GM21360 (cell line): ENCODE measurements at regions not wholly inside any gene's neighbourhood (a gene's known extent, or its start where the extent isn't known, plus 50 kb on each side); places are given as distances from the start of the nearest gene placed in this dataset.
"Not testable (repeated sequence)": the region's sequence is repeated elsewhere in the genome, so short reads cannot be mapped to it uniquely, and the experiment has no call there.

Experiments used
- ATAC-seq: cut with Tn5 transposase; IDR thresholded peaks from one replicate; pipeline ENCODE4 v1.9.1; 2021; ENCODE audit warnings: mild to moderate bottlenecking, moderate library complexity; ENCODE audit not compliant: unreplicated experiment

GRCh38 chr9:105972466-105973204, 278.3 kb downstream of the TMEM38B start:
- no peak for ATAC-seq

DNA sequence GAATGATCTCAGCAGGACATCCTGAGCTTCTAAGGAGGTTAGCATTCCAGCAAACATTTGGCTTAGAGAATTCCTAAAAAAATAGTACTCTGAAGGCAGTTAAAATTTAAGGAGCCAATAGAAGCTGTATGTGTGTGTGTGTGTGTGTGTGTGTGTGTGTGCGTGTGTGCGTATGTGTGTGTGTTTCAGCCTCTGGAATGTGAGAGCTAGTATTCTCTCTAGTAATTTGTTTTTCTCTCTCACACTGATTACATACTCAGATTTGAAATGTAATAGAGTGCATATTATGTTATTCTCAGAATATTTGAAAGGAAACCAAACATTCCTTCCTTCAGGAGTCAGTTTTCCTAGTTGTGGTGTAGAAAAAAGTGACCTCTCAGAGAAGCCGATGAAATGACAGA, 279.6 kb downstream of the TMEM38B start:
- ATAC-seq: no peak

- ATAC-seq: no peak
These were observed 281.7 kb downstream of the TMEM38B start for GRCh38 chr9:105975886-105976645.

GRCh38 chr9:105978336-105978735, 284.0 kb downstream of the TMEM38B start:
- no peak for ATAC-seq

- no peak for ATAC-seq
These were observed 284.5 kb downstream of the TMEM38B start for GRCh38 chr9:105978826-105979225.

GRCh38 chr9:105979290-105979689, 284.9 kb downstream of the TMEM38B start:
- ATAC-seq: no peak

DNA sequence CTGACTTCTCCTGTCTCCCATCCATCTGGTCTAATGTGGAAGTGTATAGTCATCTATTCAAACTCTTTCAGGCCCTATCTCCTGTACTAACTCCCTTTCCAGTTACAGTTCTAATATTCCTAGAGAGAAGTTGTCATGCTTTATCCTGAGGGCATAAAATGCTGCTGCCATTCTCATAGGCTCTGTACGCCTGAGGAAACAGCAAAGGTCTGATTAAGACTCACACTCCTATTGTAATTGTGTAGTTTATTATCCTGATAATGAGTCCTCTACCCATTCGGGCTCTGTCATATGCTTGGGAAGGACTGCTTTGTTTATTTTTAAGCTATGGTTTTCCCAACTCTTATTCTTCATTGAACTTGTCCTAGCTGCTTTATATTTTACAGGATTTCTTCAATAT, 290.4 kb downstream of the TMEM38B start:
- no peak for ATAC-seq

GRCh38 chr9:105993116-105993854, 298.9 kb downstream of the TMEM38B start:
- ATAC-seq: no peak

DNA sequence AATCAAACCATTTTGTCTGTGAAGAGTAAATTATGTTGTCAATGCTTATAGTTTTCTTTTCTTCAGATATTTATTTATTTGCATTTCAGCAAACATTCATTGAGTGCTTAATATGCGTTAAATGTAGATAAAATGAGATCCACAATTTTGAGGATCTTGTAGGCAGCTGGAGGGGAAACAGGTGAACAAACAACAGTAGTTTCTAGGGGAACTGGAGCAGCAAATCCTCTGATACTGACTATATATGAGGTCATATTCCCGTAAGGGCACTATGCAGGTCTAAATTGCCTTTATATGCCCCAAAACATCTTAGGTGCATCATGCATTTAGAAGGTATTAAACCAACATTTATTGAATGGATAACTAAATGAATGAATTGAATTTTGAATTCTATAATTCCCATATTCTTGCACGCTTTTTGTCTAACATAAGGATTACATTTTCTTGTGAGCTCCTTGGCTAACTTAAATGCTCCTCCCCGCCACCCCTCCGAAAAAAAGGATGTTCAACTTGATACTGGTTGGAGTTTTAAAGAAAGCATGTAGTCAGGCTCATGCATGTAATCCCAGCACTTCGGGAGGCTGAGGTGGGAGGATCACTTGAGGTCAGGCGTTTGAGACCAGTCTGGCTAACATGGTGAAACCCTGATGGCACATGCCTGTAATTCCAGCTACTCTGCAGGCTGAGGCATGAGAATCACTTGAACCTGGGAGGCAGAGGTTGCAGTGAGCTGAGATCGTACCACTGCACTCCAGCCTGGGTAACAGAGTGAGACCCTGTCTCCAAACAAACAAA, 299.8 kb downstream of the TMEM38B start:
- ATAC-seq: no peak

- peak; percentile 76 for ATAC-seq
These were observed 300.6 kb downstream of the TMEM38B start for GRCh38 chr9:105994970-105995369.

- no peak for ATAC-seq
These were observed 322.9 kb downstream of the TMEM38B start for GRCh38 chr9:106017198-106017740.

DNA sequence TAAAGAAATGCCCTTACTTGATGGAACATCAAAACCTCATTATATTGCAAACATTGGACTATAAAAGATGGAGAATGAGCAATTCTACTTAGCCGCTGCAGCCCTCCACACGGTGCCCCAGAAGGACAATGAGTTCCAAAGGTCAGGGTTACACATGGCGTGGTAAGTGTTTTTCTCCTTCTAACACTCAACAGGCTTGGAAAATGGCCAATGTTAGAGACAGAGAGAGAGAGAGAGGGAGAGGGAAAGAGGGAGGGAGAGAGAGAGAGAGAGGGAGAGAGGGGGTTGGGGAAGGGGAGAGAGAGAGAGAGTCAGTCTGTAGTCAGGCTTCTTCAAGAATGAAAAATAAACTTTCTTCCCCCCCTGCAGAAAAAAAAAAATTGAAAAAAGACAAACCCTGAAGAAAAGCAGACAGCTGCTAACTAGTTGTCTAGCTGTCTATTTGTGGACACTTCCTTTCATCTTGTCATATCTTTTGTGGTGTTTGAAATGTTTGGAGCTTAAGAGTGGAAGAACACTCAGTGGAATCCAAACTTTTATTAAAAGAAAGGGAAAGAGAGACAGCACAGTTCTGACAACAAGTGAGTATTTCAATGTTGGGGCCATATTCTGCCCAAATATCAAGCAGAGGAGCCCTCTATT, 324.8 kb downstream of the TMEM38B start:
- ATAC-seq: no peak

DNA sequence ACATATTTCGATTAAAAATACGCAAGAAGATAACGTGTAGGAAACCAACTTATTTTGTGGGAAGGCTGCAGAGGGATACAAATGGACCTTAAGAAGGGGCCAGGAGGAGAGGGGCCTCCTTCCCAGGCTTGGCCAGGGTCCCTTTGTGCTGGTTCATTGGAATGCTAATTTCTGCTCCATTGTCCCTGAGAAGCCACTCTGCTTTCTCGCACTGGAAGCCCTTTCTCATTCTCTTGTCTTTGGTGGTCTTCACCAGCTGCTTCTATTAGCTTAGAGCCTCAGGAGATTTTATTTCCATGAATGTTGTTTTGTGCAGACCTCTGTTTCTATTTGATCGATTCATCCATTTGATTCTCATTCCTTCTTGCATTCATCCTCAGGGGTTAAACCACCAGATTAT, 325.4 kb downstream of the TMEM38B start:
- ATAC-seq: no peak

- ATAC-seq: no peak
These were observed 325.8 kb downstream of the TMEM38B start for GRCh38 chr9:106020186-106020585.

- ATAC-seq: no peak
These were observed 329.1 kb downstream of the TMEM38B start for GRCh38 chr9:106023455-106023854.

DNA sequence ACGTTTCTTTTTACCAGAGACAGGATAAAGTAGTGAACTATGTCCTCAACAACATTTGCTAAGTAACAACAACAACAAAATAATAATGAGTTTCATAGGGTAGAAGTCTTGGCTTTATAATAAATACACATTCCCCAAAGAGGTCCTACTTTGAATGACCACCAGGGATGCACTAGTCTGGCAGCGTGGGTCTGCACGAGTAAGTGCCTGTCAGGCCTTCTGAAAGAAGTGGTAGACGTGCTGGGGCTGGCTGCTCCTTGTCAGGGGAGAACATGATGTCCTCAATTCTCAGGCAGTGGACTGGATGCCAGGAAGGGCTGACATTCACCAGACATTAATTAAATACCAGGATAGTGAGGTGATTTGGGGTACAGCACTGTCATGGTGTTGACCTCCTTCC, 331.1 kb downstream of the TMEM38B start:
- ATAC-seq: no peak

- not testable (repeated sequence) for ATAC-seq
These were observed 335.8 kb downstream of the TMEM38B start for GRCh38 chr9:106030146-106030545.

GRCh38 chr9:106032978-106033377, 338.6 kb downstream of the TMEM38B start:
- ATAC-seq: no peak

- ATAC-seq: no peak
These were observed 341.5 kb downstream of the TMEM38B start for GRCh38 chr9:106035806-106036205.
